GM12864 (cell line): ENCODE measurements at regions not wholly inside any gene's neighbourhood (a gene's known extent, or its start where the extent isn't known, plus 50 kb on each side); places are given as distances from the start of the nearest gene placed in this dataset.

Experiments used
- DNase-seq: peaks from one replicate; pipeline ENCODE4 v3.0.0-alpha.2; 2011; ENCODE audit warnings: low read depth
- H3K4me3 ChIP-seq: 2 replicates; pipeline ENCODE4 v1.5.1; 2011; ENCODE audit warnings: mild to moderate bottlenecking, low read depth, low read length, control low read depth
- CTCF ChIP-seq: IDR thresholded peaks from 2 replicates; pipeline ENCODE4 v1.5.1; 2011; ENCODE audit warnings: low read depth, mild to moderate bottlenecking, moderate library complexity, low read length, control low read depth, inconsistent platforms; ENCODE audit errors: missing control alignments

- no peak for DNase-seq
- no peak for TF ChIP-seq CTCF
- H3K4me3 ChIP-seq, result no peak overlapping the region
These were observed 2239.4 kb downstream of the LRRC4C start for GRCh38 chr11:39220069-39220468.

GRCh38 chr11:39209981-39210380 lies 2249.5 kb downstream of the LRRC4C start:
- no peak for TF ChIP-seq CTCF
- DNase-seq, result no peak
- H3K4me3 ChIP-seq, result no peak overlapping the region

DNA sequence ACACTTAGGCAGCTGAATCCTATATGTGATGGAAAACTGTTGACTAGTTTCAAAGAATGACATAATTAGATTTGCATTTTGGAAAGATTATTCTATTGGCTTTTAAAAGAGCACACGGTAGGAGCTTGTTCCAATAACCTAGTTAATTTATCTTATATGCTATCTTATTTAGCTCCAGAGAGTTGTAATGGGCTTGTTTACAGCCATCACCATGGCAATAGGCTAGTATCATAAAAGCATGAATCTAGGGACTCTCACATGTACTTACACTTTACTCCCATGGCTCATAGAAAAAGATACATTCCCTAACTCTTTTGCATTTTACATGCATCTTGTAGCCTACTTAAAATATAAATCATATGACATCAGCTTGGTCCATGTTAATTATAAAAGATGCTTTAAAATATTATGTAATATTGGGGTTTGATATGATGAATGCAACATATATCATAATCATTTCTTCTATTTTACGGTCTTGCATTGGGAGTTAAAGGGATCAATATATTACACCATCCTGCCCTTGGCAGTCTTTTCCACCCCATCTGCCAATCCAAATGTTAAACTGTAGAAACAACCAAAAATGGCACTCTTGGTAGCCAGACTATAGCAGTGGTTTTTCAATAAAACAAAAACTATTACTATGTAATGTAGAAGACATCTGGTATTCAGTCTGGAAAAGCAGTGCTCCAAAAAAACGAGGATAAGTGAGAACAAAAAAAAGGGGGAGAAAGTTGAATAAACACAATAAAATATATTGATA lies 2254.0 kb downstream of the LRRC4C start:
- H3K4me3 ChIP-seq, result no peak overlapping the region
- no peak for TF ChIP-seq CTCF
- no peak for DNase-seq

DNA sequence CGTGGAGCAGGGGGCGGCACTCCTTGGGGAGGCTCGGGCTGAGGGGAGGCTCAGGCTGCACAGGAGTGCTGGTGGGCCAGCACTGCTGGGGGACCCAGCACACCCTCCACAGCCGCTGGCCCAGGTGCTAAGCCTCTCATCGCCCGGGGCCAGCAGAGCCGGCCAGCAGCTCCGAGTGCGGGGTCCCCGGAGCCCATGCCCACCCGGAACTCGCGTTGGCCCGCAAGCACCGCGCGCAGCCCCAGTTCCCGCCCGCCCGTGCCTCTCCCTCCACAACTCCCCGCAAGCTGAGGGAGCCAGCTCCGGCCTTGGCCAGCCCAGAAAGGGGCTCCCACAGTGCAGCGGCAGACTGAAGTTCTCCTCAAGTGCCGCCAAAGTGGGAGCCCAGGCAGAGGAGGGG lies 2266.8 kb downstream of the LRRC4C start:
- no peak overlapping the region for H3K4me3 ChIP-seq
- no peak for TF ChIP-seq CTCF
- no peak for DNase-seq

GRCh38 chr11:39190751-39191150 lies 2268.7 kb downstream of the LRRC4C start:
- TF ChIP-seq CTCF, result no peak
- DNase-seq, result no peak
- H3K4me3 ChIP-seq, result no peak overlapping the region

GRCh38 chr11:39177678-39178077 lies 2281.8 kb downstream of the LRRC4C start:
- no peak for TF ChIP-seq CTCF
- no peak for DNase-seq
- H3K4me3 ChIP-seq, result no peak overlapping the region

DNA sequence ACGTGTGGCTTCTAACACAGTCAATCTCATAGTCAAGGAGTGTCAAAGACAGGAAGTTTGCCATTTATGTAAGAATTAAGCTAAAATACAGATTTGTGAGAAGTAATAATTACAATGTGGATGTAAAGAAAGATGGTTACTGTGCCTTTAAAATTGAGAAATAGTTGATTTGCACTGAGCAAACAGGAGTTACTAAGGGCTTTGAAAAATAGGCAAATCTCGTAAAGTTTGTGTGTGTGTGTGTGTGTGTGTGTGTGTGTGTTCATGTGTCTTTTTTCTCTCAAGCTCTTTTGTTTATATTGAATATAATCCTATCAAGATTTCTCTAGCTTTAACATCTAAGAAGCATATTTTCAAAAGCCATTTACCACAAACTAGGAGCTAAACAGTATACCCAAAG lies 2284.5 kb downstream of the LRRC4C start:
- no peak for DNase-seq
- H3K4me3 ChIP-seq, result no peak overlapping the region
- no peak for TF ChIP-seq CTCF
